Retina (tissue), 1 donor: ENCODE measurements at regions not wholly inside any gene's neighbourhood (a gene's known extent, or its start where the extent isn't known, plus 50 kb on each side); places are given as distances from the start of the nearest gene placed in this dataset.

Source experiments
- DNase-seq: peaks from one replicate; pipeline ENCODE4 v3.0.0-alpha.2; 2016

DNA sequence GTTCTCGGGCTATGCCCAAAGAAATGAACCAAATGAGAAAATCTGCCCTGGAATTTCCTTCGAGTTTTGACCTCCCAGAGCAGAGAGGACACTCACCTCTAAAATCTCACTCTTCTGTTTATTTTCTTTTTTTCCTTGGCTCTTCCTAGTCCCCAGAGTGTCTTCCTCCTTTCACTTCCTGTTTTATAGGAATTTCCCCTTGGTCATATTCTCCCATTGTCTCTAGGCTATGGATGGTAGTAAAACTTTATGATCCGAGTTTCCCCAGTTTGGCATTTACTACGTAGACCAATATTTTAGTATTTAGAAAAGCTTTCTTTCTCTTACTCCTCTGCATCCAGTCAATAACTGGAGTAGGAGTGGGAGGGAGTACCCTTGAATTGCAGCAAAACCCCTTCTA is 354.5 kb upstream of the ZNF608 start:
- no peak for DNase-seq

- DNase-seq = no peak
Measured at GRCh38 chr5:125103459-125103858, 357.0 kb upstream of the ZNF608 start.

DNA sequence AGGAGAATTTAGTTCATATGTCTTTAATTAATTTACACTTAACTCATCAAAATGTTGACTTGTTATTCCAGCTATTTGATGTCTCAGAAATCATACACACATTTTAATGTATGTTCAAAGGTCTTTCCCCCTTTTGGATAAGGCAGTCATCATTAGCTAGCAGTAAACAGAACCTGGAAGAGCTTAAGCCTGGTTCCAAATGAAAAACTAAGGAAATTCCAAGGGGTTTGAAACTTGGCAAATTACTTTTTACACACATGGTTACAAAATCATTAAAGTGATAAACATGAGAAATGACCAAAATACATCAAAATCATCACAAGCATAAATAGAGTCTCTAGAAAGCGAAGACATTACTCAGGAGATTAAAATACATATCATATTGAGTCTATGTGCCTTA is 359.8 kb upstream of the ZNF608 start:
- DNase-seq = no peak

DNA sequence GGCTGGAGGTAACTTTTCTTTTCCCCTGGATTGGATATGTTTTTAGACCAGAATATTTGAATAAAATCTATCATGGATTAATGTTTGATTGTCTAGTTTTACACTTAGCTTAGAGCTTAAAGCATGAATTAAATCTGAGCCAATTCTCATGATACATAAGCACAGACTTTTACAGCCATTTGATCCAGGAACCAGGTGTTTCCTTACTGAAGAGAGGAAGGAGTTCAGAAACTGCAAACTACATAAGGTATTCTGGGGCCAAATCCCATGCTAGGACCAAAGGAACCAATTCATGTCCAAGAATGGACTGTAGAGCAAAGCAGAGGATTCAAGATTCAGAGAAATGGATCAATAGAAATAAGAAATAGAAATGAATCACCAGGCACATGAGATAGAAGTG is 360.4 kb upstream of the ZNF608 start:
- DNase-seq = no peak

DNA sequence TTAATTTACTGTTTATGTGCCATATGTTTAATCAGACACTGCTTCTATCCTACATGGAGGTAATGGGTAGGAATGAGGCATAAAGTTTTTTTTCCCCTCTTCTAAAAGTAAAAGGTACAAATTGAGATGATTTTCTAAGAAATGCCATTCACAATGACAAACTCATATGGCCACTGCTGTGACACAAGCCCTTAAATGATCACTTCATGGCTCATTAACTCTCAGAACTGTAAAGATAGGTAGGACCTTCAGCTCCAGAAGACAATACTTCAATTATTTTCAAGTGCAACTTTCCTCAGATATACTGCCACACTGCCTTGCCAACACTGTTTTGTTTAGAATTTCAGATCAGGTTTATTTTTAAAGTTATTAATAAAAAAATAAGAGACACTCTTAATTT is 362.9 kb upstream of the ZNF608 start:
- no peak for DNase-seq

DNA sequence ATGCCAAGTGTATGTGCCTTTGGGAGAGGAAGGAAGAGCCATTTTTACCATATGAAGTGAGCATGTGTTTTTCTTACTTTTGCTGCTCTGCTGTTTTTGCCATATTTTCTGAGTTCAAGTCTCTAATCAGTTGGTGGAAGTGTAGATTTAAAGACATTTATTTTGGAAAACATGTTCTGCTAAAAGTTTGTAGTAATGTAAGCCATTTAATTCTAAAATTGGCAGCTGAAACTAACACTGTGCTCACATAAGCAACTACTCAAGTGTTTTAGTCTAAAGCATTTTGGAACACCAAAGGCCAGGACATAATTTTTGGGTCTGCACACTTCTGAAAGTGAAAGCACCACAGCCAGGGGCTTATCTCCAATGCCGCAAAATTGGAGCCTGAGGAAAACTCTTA is 363.4 kb upstream of the ZNF608 start:
- DNase-seq = no peak

- DNase-seq = no peak
Measured at GRCh38 chr5:125112196-125112595, 365.8 kb upstream of the ZNF608 start.

DNA sequence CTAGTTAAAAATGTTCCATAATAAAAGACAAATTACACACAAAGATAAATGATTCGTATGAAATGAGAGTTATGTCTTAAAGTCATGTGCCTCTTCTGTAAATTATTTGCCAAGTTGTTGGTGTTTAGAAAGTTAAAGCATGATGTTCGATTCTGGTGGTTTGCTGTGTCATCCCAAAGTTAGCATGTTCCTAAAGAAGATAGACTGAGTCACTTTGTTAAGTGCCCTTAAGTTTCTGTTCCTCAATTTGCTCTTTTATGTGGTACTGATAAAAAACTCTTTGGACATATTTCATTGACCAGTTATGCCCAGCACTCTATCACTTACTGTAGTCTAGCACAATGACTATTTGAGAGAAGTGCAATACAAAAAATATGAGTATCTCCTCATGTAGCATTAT is 366.9 kb upstream of the ZNF608 start:
- DNase-seq = no peak

DNA sequence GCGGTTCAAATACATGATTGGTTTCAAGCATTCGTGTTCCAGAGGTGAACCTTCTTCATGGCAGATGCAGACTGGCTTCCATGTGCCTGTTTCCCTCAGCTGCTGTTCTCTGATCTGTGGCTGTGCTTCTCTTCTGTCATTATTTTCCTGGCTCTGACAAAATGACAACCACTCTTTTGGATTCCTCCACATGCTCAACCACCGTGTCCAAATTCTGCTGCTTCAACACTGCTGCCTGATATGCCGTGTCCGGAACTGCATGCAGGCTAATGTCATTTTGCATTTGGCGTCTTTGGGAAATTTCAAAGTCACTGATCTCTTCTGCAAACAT is 368.7 kb upstream of the ZNF608 start:
- no peak for DNase-seq

GRCh38 chr5:125117566-125117965 is 371.1 kb upstream of the ZNF608 start:
- no peak for DNase-seq

GRCh38 chr5:125120012-125120411 is 373.6 kb upstream of the ZNF608 start:
- DNase-seq = no peak

DNA sequence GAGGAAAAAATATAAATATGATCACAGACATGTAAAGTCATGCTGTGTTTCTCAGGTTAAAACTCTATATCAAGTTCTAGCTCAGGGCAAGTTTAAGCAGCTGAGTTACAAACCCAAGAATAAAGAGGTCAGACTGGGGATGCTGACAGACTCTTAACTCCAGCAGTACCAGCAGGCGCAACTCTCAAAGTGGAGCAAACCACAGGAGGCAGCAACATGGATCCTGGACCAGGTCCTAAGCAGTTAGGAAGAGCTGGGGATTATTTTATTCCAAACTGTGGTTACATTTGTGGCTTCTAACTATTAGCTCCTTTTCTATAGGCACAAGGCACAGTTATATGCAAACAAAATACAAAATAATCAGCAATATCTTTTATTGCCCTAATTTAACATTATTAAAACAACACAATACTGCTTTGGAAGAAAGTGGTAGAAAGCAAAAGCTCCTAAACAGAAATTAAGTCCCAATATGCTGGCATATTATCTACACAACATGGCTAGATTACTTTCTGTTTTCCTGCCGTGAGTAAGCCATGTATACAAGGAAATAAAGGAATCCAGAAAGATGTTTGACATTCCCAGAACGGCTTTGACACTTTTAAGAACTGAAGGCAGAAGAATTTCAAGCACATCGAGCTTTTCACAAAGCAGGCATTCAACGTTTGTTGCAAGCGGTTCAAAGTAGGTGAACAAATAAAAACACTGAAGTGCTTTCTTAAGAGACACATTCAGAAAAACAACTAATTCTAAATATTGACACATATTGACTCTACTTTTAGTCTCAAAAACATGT is 378.8 kb upstream of the ZNF608 start:
- DNase-seq = no peak

DNA sequence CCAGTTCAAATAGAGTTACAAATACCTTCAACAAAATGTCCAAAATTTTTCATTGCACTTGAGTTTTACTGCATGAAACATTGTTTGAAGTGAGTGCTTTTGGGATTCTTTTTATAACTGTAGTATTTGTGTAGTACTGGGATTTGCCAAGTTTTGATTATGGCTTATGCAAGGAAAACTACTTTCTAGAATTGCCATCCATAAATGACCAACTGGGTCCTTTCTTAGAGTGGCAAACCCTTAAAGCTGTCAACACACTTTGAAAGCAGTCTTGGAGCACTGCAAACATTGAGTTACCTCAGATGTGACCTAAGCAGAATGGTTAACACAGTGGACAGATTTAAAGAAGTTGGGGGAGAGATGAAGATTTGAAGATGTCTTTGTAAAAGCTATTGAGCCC is 379.6 kb upstream of the ZNF608 start:
- no peak for DNase-seq

DNA sequence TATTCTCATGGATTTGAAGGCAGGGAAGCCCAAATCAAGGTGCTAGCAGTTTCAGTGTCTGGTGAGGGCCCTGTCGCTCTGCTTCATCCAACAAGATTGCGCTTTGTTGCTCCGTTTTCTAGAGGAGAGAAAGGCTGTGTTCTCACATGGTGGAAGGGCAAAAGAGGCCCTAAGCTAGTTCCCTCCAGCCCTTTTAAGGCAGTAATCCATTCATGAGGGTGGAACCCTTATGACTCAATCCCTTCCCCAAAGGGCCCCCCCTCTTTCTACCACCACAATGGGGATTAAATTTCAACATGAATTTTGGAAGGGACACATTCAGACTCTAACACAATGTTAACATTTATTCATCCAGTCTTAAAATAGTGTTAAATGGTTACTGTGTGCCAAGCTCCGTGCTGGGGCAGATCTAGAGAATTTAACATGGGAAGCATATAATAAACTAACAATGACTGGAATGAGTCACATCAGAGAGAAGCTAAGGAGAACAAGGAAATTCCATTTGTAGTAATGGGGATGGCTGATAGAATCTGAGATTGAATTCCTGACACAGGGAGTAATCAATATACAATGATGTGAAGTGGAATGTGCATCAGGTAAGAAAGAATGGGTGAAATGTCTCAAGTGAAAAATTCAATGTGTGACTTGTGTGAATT is 382.8 kb upstream of the ZNF608 start:
- no peak for DNase-seq

DNA sequence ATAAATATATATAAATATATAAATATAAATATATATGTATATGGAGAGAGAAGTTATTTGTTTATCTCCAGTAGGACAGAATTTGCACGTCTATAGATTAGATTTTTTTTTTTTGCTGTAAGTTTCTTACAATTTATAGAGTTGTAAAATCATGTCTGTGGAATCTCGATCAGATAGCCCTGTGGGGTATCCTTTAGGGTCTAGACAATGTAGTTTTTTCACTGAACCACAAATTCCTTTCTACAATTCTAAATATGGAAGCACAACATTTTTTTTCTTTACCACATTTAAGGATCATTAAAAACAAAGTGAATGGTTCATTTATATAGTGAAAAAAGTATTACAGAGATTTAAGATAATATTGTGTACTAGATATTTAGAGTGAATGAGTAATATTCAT is 384.2 kb upstream of the ZNF608 start:
- DNase-seq = no peak

DNA sequence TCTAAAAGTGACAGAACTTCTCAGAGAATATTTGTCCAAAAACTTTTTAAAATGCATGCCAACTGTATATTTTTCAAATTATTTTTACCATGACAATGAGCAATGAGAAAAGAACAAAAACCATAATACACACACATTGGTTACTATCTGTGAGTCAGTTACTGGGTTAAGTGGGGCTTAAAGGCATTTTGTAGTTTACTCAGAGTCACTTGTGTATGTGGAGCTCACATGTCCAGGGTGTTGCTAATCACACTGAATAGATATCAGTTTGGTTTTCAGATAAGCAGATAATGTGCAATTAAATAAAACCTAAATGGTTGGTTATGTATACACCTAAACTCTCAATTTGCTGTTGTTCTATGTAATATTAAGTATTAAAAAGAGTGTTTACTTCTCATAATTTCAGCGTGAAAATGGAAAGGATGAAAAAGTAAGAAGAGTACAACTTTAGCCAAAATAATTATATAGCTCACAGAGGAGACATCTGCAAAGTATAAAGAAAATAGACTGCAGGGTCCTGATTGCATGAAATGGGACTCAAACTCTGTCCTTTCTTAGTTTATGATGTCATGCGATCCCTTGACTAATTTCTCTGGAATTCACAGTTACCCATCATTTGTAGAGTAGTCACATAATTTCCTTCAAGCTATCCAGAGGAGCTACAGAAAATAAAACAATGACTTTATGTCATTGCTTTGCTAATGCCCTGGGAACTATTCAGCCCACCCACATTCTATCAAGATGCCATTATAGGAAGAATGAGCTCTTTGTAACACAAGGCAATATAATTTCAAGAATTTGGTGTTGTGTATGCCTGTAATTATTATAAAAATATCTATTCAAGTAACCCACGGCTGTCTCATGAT is 388.0 kb upstream of the ZNF608 start:
- DNase-seq = no peak

GRCh38 chr5:125137535-125137934 is 391.1 kb upstream of the ZNF608 start:
- DNase-seq = no peak

- no peak for DNase-seq
Measured at GRCh38 chr5:125138266-125138665, 391.8 kb upstream of the ZNF608 start.

- DNase-seq = no peak
Measured at GRCh38 chr5:125139590-125139989, 393.2 kb upstream of the ZNF608 start.

DNA sequence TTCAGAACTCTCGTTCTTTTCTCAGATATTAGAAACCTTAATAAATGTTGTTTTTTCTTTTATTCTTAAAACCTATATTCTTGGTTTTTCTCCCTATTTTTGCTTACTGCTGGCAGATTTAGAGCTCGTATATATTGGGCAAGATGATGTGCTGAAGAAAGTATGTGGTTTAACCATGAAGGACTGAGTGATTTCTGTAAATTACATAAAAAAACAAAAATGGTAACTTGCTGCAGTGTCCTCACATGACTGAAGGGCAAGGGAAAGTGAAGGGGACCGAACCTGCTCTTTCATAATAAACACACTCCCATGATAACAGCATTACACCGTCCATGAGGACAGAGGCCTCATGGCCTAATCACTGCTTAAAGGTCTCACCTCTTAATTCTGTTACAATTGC is 393.8 kb upstream of the ZNF608 start:
- no peak for DNase-seq

GRCh38 chr5:125140855-125141254 is 394.4 kb upstream of the ZNF608 start:
- DNase-seq = no peak

DNA sequence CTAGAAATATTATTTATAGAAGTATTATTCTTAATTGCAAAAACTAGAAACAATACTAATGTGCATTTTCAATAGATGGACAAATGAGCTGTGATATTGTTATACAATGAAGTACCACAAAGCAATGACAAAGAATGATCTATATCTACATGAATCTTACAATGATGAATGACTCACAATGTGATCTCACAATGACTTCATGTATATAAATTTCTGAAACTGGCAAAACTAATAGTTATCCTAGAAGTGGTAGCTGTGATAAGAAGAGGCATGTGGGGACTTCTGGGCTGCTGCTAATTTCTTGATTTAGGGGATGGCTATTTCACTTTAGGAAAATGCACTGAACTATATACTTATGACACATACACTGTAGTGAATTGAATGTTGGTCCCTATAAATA is 396.0 kb upstream of the ZNF608 start:
- DNase-seq = no peak

DNA sequence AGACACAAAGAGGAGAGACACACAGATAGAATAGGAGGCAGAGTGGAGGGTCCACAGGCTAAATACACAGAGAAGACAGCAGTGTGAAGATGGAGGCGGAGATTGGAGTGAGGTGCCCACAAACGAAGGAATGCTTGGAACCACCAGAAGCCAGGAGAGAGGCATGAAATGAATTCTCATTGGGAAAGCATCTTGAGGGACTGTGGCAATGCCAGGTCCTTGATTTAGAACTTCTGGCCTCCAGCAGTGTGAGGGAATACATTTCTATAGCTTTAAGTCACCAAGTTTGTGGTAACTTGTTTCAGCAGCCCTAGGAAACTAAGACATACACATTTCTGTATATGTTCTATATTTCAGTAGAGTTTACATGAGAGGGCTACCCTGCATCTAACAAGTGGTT is 396.6 kb upstream of the ZNF608 start:
- DNase-seq = no peak

GRCh38 chr5:125148076-125148475 is 401.6 kb upstream of the ZNF608 start:
- no peak for DNase-seq
